ENCODE measurements at regions not wholly inside any gene's neighbourhood (a gene's known extent, or its start where the extent isn't known, plus 50 kb on each side); places are given as distances from the start of the nearest gene placed in this dataset.

GRCh38 chr2:156671706-156672361 is 235.7 kb downstream of the GPD2 start:
- intact Hi-C loops (cut with DNase I; ENCODE audit: low total_unique reads): no loop called here
- DNase-seq: no peak
- H3K36me3 ChIP-seq (ENCODE audit: low read depth, missing control alignments): no peaks in the 10 kb centered on the region
- no peaks in the 10 kb centered on the region for H3K4me1 ChIP-seq
- H3K9me3 ChIP-seq: no peaks in the 10 kb centered on the region
- 63 to 81% methylated on average over 6 of the region's 6 CpGs for WGBS, 2 donors
- H3K27ac ChIP-seq: no peak overlapping the region
- TF ChIP-seq POLR2A (IDR thresholded peaks at IDR 0.05): no peak
- TF ChIP-seq CTCF (IDR thresholded peaks at IDR 0.05): no peak
- no peaks in the 10 kb centered on the region for H3K27me3 ChIP-seq
- no peak overlapping the region for H3K4me3 ChIP-seq

- no peaks in the 10 kb centered on the region for H3K36me3 ChIP-seq (ENCODE audit: low read depth, missing control alignments)
- WGBS, 2 donors: 80 to 84% methylated on average over 7 of the region's 7 CpGs
- intact Hi-C loops (cut with DNase I; ENCODE audit: low total_unique reads): no loop called here
- no peak for DNase-seq
- H3K4me3 ChIP-seq: no peak overlapping the region
- no peaks in the 10 kb centered on the region for H3K9me3 ChIP-seq
- H3K27ac ChIP-seq: no peak overlapping the region
- H3K4me1 ChIP-seq: no peaks in the 10 kb centered on the region
- TF ChIP-seq CTCF (IDR thresholded peaks at IDR 0.05) (no peak), POLR2A (IDR thresholded peaks at IDR 0.05) (no peak)
- H3K27me3 ChIP-seq: no peaks in the 10 kb centered on the region
Observed at GRCh38 chr2:156672556-156673332, 236.6 kb downstream of the GPD2 start.

GRCh38 chr2:156673333-156673615 is 237.1 kb downstream of the GPD2 start:
- TF ChIP-seq POLR2A (IDR thresholded peaks at IDR 0.05): no peak
- TF ChIP-seq CTCF (IDR thresholded peaks at IDR 0.05): no peak
- Histone ChIP-seq H3K4me3 (no peak overlapping the region), H3K36me3 (ENCODE audit: low read depth, missing control alignments) (no peaks in the 10 kb centered on the region), H3K27me3 (no peaks in the 10 kb centered on the region), H3K27ac (no peak overlapping the region), H3K4me1 (no peaks in the 10 kb centered on the region), H3K9me3 (no peaks in the 10 kb centered on the region)
- 81 to 84% methylated on average over 2 of the region's 2 CpGs for WGBS, 2 donors
- intact Hi-C loops (cut with DNase I; ENCODE audit: low total_unique reads): no loop called here
- no peak for DNase-seq

- Histone ChIP-seq H3K9me3 (no peaks in the 10 kb centered on the region), H3K4me1 (no peaks in the 10 kb centered on the region), H3K27ac (no peak overlapping the region), H3K36me3 (ENCODE audit: low read depth, missing control alignments) (no peaks in the 10 kb centered on the region), H3K4me3 (no peak overlapping the region), H3K27me3 (no peaks in the 10 kb centered on the region)
- intact Hi-C loops (cut with DNase I; ENCODE audit: low total_unique reads): no loop called here
- DNase-seq: no peak
- TF ChIP-seq CTCF (IDR thresholded peaks at IDR 0.05): no peak
- WGBS, 2 donors: 74 to 77% methylated on average over 2 of the region's 2 CpGs
Observed at GRCh38 chr2:156673981-156674380, 237.8 kb downstream of the GPD2 start.

GRCh38 chr2:156675896-156676295 is 239.7 kb downstream of the GPD2 start:
- Histone ChIP-seq H3K36me3 (ENCODE audit: low read depth, missing control alignments) (no peaks in the 10 kb centered on the region), H3K4me1 (no peaks in the 10 kb centered on the region), H3K27ac (no peak overlapping the region), H3K27me3 (no peaks in the 10 kb centered on the region), H3K4me3 (no peak overlapping the region), H3K9me3 (no peaks in the 10 kb centered on the region)
- 64 to 74% methylated on average over 3 of the region's 3 CpGs for WGBS, 2 donors
- no peak for DNase-seq
- TF ChIP-seq POLR2A (IDR thresholded peaks at IDR 0.05) (no peak), CTCF (IDR thresholded peaks at IDR 0.05) (no peak)
- intact Hi-C loops (cut with DNase I; ENCODE audit: low total_unique reads): no loop called here

All from testis (tissue), 2 donors.